ENCODE measurements at regions not wholly inside any gene's neighbourhood (a gene's known extent, or its start where the extent isn't known, plus 50 kb on each side); places are given as distances from the start of the nearest gene placed in this dataset.

DNA sequence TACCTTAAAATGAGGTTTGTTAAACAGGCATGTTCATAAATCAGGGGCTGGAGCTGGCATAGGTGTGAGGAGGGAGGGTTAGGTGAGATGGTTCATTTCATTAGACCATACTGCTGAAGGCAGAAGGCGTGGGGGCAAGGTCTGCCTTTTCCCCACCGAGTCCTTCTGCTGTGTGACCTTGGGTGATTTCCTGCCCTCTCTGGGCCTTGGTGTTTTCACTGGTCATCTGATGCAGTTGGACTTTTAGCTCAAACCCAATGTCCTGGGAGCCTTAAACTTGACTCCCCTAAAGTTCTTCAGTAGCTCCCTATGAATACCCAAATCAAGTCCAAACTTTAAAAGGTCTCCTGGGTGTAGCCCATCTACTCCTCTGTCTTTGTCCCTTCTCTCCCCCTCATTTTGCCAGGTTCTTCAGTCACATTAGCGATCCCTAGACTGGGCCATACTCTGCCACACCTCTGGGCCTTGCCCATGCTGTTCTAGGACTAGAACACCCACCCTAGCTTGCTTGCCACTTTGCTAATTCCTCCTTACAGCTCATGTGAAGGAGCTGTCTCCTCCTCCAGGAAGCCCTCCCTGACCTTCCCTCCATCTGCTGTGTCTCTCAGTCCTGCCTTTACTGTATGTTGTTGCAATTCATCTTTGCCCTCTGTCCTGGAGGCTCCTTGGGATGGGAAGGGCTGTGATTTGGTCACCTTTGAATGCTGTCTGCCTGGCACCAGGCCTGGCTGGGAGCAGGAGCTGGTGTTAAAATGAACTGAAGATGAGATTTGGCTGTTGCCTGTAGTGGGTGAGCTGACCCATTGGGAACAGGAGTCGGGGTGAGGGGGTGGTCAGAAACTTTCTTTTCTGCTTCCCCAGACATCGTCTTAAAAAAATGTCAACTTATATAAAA, 85.4 kb upstream of the HS6ST1 start:
- ATAC-seq (no peak), DNase-seq (no peak)
- Mint-ChIP-seq H3K4me1 (ENCODE audit: low read depth) (no peaks in the 10 kb centered on the region), H3K4me3 (no peak overlapping the region), H3K36me3 (ENCODE audit: insufficient read depth) (no peaks in the 10 kb centered on the region), H3K9me3 (no peaks in the 10 kb centered on the region), H3K27me3 (ENCODE audit: low read depth) (peaks cover 10% of the 10 kb centered on the region)

- Mint-ChIP-seq H3K27me3 (ENCODE audit: low read depth) (peaks cover 11% of the 10 kb centered on the region), H3K4me1 (ENCODE audit: low read depth) (no peaks in the 10 kb centered on the region)
- ATAC-seq: no peak
Observed at GRCh38 chr2:128404709-128405466, 86.2 kb upstream of the HS6ST1 start.

DNA sequence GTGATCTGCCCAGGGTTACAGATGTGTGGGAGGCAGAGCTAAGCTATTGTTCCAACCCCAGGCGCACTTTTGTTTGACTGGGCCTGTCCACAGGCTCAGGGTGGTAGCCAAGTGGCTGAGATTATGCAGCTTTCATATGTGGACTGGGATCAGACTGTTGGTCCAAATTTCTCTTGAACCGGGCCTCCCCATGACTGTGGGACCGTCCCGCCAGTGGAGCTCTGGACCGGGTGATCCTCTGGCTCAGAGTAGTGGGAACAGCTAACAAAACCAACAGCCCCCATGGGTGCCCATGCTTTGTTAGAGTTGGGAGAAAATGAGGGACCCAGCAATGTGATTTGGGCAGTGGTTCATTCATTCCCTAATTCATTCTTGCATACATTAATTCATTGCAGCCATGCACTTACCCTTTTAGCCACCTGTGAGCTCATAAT, 86.8 kb upstream of the HS6ST1 start:
- H3K4me3 Mint-ChIP-seq: no peak overlapping the region
- no peaks in the 10 kb centered on the region for H3K9me3 Mint-ChIP-seq
- no peaks in the 10 kb centered on the region for H3K4me1 Mint-ChIP-seq (ENCODE audit: low read depth)
- peaks cover 11% of the 10 kb centered on the region for H3K27me3 Mint-ChIP-seq (ENCODE audit: low read depth)
- no peaks in the 10 kb centered on the region for H3K36me3 Mint-ChIP-seq (ENCODE audit: insufficient read depth)
- ATAC-seq (no peak), DNase-seq (no peak)

More at GRCh38 chr2:128404709-128405466, 86.2 kb upstream of the HS6ST1 start:
- Mint-ChIP-seq H3K36me3 (ENCODE audit: insufficient read depth) (no peaks in the 10 kb centered on the region), H3K4me3 (no peak overlapping the region), H3K9me3 (no peaks in the 10 kb centered on the region)
- DNase-seq: no peak

DNA sequence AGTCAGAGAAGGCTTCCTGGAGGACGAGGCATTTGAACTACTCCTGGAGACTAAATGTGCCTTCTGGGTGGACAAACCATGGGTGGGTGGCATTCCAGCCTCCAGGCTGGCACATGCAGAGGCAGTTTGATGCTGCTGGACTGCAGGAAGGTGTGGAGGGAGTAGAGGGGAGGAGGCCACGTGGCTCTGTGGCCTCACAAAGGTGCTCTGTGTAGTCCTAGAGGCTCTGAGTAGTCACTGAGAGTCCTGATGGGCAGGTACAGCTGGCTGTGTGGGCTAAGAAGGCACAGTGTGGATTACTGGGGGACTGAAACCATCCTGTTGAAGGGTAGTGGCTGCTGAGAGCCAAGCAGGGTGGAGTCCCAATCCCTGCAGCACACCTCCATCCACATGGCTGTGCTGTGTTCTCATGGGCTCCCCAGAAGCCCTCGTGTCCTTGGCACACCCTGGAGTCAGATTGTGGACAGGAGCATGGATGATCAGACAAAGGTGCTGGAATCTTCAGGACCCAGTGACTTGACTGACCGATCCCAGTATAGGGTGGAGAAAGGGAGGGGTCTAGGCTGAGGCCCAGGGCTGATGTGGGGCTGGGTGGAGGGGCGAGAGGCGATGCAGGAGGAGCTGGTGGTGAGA, 87.4 kb upstream of the HS6ST1 start:
- peaks cover 11% of the 10 kb centered on the region for H3K27me3 Mint-ChIP-seq (ENCODE audit: low read depth)

DNA sequence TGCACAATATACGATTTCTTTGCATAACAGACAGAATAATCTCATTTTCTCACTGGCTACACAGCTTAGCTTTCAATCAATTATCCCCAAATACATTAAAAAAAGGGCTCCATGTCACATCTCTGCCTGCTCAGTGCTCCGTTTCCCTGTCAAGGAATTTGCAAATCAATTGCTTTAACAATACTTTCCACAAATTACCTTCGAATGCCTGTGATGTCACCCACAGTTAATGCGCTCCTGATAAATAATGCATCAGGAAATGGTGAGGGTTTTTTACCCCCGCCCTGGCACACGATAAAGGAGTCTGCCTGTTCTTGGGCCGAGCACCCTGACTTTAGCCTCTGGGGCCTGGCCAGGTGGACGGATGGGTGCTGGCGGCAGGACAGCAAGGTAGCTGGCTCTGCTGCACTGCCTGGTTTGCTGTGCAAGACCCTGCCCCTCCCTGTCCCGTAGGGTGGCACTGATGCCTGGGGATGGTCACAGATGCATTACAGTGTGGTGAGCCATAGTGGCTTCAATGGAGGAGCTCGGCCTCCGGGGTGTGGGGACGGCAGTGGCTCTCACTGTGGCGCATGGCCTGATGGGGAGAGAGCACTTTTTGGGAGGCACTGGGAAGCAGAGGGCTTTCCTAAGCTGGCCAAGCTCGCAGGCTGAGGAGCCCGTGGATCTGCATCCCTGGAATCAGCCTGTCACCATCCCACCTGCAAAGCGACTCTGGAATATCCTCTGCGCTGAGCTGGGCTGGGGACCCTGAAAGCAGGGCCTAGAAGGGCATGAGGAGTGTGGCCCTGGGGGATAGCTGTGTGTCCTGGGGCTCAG, 88.3 kb upstream of the HS6ST1 start:
- ATAC-seq: no peak
- no peaks in the 10 kb centered on the region for H3K9me3 Mint-ChIP-seq
- no peaks in the 10 kb centered on the region for H3K4me1 Mint-ChIP-seq (ENCODE audit: low read depth)
- no peak for DNase-seq
- H3K36me3 Mint-ChIP-seq (ENCODE audit: insufficient read depth): no peaks in the 10 kb centered on the region
- H3K4me3 Mint-ChIP-seq: no peak overlapping the region
- peaks cover 11% of the 10 kb centered on the region for H3K27me3 Mint-ChIP-seq (ENCODE audit: low read depth)

More for the DNA sequence above, 87.4 kb upstream of the HS6ST1 start:
- H3K9me3 Mint-ChIP-seq: no peaks in the 10 kb centered on the region
- no peaks in the 10 kb centered on the region for H3K36me3 Mint-ChIP-seq (ENCODE audit: insufficient read depth)
- DNase-seq (no peak), ATAC-seq (no peak)
- no peaks in the 10 kb centered on the region for H3K4me1 Mint-ChIP-seq (ENCODE audit: low read depth)
- H3K4me3 Mint-ChIP-seq: no peak overlapping the region

GRCh38 chr2:128408349-128409305, 90.0 kb upstream of the HS6ST1 start:
- H3K9me3 Mint-ChIP-seq: no peaks in the 10 kb centered on the region
- ATAC-seq (no peak), DNase-seq (no peak)
- H3K27me3 Mint-ChIP-seq (ENCODE audit: low read depth): peaks cover 11% of the 10 kb centered on the region
- no peak overlapping the region for H3K4me3 Mint-ChIP-seq
- H3K4me1 Mint-ChIP-seq (ENCODE audit: low read depth): no peaks in the 10 kb centered on the region
- no peaks in the 10 kb centered on the region for H3K36me3 Mint-ChIP-seq (ENCODE audit: insufficient read depth)

GRCh38 chr2:128409326-128410034, 90.8 kb upstream of the HS6ST1 start:
- Mint-ChIP-seq H3K27me3 (ENCODE audit: low read depth) (peaks cover 6% of the 10 kb centered on the region), H3K9me3 (no peaks in the 10 kb centered on the region), H3K4me1 (ENCODE audit: low read depth) (no peaks in the 10 kb centered on the region), H3K4me3 (no peak overlapping the region), H3K36me3 (ENCODE audit: insufficient read depth) (no peaks in the 10 kb centered on the region)
- DNase-seq (no peak), ATAC-seq (no peak)

DNA sequence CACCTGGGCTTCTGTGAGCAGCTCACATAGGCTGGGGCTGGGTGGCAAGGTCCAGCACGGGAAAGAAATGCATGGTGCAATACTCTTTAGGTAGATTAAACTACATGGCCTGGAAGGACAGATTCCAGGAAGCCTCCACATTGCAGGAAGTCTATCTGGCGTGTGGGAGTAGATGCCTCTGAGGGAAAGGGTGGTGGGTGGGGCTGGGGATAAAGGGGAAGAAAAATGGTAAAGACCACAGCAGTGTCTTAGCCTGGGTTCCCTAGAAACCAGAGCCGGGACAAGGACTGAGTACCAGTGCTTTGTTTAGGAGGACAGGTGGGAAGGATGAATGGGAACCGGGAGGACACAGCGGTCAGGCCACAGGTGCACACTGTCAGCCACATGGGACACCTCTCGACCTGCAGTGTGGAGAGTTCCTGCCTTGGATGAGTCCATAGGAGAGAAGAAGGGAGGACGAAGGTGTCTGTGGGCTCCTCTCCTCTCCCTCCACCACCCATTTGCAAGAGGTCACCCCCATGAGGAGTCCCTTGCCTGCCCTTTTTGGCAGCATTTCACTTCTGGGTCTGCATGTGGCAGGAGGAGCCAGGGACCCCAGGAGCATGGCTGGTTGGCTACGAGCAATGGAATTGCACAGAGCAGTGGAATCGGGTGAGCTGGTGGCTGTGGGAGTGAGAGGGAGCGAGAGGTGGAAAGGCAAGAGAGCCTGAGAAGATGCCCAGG, 91.5 kb upstream of the HS6ST1 start:
- no peaks in the 10 kb centered on the region for H3K36me3 Mint-ChIP-seq (ENCODE audit: insufficient read depth)
- no peak overlapping the region for H3K4me3 Mint-ChIP-seq
- no peaks in the 10 kb centered on the region for H3K9me3 Mint-ChIP-seq
- ATAC-seq: no peak
- H3K4me1 Mint-ChIP-seq (ENCODE audit: low read depth): no peaks in the 10 kb centered on the region
- DNase-seq: no peak
- H3K27me3 Mint-ChIP-seq (ENCODE audit: low read depth): peaks cover 6% of the 10 kb centered on the region

GRCh38 chr2:128410758-128411215, 92.1 kb upstream of the HS6ST1 start:
- Mint-ChIP-seq H3K4me1 (ENCODE audit: low read depth) (no peaks in the 10 kb centered on the region), H3K36me3 (ENCODE audit: insufficient read depth) (no peaks in the 10 kb centered on the region), H3K4me3 (no peak overlapping the region), H3K9me3 (no peaks in the 10 kb centered on the region), H3K27me3 (ENCODE audit: low read depth) (peaks cover 5% of the 10 kb centered on the region)
- DNase-seq (no peak), ATAC-seq (no peak)

DNA sequence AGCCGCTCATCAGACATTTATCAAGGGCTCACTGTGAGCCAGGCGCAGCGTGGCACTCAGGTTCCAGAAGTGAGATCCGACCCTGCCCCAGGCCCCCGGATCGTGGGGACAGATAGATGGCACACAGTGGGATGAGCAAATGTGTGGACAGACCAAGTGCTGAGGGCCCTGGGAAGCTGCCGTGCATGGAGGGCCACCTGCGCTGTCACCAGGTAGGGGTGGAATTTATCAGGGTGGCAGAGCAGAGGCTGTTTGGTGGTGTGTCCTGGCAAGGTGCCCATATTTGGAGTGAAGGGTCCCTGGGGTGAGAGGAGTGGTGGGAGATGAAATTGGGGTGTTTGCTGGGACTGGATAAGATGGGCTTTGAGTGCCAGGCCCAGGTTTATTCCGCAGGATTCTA, 92.8 kb upstream of the HS6ST1 start:
- no peak overlapping the region for H3K4me3 Mint-ChIP-seq
- peaks cover 3% of the 10 kb centered on the region for H3K27me3 Mint-ChIP-seq (ENCODE audit: low read depth)
- DNase-seq (no peak), ATAC-seq (no peak)
- no peaks in the 10 kb centered on the region for H3K36me3 Mint-ChIP-seq (ENCODE audit: insufficient read depth)
- no peaks in the 10 kb centered on the region for H3K4me1 Mint-ChIP-seq (ENCODE audit: low read depth)
- no peaks in the 10 kb centered on the region for H3K9me3 Mint-ChIP-seq

DNA sequence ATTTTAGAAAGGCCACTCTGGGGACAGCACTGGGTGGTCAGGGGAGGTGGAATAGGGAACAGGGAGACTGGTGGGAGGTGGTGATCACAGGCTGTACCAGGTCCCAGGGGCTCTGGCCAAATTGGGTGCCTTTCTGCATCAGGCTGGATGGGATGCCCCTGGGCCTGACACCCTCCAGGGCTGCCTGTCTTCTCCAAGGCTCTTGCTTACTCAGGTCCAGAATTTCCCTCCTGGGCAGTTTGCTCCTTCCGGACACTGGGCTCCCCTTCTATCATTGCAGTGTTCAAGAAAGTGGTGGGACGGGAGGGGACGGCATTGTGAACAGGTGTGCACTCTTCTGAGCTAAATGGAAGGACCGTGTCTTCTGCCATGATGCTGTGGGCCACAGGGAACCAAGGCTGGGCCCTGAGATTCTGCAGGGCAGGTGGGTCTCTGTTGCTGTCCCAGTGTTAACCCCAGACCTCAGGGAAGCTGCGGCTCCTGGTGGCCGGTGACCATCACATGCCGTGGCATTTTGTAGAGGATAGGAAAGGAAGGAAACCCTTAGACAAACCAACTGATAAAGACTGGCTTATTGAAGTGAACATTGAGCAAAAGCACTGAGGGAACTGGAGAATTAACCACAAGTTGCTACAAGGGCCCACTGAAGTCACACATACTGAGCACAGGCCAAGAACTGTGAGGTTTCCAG, 93.7 kb upstream of the HS6ST1 start:
- Mint-ChIP-seq H3K4me3 (no peak overlapping the region), H3K36me3 (ENCODE audit: insufficient read depth) (no peaks in the 10 kb centered on the region), H3K4me1 (ENCODE audit: low read depth) (no peaks in the 10 kb centered on the region), H3K9me3 (no peaks in the 10 kb centered on the region), H3K27me3 (ENCODE audit: low read depth) (peaks cover 3% of the 10 kb centered on the region)
- no peak for ATAC-seq
- no peak for DNase-seq

Measured in activated T-cell treated with anti-CD3 and anti-CD28 coated beads, Interleukin-2, amount 50 U/mL, for 4 hours (primary cell).